Limb (tissue), 2 donors: ENCODE measurements at regions not wholly inside any gene's neighbourhood (a gene's known extent, or its start where the extent isn't known, plus 50 kb on each side); places are given as distances from the start of the nearest gene placed in this dataset.

Experiments used
- DNase-seq, 2 donors: peaks; one replicate each; pipeline ENCODE4 v3.0.0-alpha.2; 2016; ENCODE audit errors: extremely low spot score in 2 of 2

DNA sequence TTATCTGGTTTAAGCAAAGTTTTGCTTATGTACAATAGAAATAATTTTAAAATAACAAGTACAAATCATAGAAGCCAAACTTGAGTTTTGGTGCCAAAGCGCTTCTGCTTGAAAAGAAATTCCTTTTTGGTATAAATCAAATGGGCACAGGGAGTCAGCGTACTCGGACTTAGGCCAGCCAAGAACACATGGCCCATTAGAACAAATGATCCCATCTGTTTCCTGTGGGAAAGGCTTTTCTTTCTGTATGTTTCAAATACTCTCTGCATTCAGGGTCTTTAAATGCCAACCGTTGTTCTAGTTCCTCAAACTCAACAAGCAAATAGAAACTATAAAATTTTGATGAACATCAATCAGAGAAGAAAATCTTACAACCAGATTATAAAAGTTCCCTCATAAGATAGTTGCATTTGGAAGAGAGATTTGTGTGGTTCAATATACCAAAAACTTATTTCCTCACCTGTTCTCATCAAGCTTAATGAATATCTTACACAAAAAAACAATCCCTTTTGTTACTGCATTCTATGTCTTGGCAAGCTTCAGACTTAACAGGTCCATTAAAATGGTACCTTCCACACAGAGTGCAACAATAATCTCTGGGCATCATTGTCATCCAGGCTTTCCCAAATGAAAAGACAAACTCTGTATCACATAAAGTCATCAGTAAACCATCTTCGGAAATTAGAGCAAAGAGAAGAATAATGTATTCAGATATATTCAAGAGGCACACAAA, 739.8 kb upstream of the API5 start:
- DNase-seq, result no peak

DNA sequence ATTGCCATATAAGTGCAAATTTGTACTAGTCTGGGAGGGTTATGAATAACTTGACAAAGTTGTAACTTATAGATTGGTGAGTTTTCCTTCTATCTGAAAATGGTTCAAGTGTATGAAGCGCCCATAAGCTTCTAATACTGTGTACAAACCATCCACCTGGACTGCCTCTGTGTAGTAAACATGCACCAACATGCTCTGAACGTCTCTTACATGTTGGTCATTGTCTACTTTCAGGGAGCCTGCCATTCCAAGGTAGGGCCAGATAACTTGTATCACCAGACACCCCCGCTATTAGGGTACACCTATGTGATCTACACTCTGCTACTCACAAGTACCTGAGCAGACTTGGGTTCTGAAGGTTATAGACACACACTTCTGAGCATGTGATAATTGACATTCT, 735.5 kb upstream of the API5 start:
- no peak for DNase-seq

DNA sequence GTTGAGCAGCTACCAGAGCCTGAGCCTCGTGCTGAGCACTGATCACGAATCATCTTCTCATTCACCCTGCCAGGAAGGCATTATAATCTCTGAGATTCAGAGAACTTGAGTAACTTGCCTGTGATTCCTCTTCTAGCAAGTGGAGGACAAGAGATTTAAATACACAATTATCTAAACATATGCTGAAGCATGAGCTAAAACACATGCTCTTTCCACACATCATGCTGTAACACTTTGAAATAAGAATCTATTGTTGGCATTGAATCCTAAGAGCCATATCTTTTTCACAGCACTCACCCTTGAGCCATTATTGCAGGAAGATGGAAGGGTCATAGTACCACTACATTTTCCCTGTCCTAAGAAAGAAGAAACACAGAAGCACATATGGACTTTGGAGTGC, 722.5 kb upstream of the API5 start:
- DNase-seq, result no peak

DNA sequence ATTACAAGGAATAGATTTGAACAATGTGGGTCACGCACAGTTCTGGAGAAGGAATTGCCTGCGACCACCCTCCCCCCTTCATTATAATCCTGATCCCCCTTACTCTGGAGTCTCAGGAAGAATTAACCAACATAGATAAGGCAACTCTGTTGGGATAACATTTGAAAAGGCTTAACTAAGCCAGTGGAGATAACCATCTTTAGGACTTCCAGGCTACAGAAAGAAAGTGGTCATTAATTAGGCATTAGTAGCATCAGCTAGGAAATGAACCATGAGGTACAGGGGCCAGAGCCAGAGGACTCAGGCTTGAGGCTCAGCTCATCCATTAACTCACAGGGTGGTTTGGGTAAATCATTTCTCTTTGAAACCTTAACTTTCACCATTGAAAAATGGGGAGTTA, 720.0 kb upstream of the API5 start:
- DNase-seq, result no peak

DNA sequence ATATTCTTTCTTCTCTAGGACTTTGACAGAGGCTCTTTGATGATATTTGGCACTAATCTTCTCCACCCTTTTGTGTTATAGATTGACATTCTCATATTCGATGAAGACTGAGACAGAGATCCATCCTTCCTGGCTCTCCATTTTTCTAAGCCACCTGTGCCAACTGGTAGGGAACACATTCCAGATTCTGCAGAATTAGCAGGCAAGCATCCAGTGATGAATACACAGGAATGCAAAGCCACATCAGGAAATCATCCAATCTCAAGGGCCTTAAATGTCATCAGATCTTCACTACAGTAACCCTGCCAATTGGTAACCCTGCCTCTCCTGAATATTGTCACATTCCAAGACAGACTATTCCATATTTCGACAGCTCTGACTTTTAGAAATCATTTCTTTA, 718.4 kb upstream of the API5 start:
- DNase-seq, result no peak

DNA sequence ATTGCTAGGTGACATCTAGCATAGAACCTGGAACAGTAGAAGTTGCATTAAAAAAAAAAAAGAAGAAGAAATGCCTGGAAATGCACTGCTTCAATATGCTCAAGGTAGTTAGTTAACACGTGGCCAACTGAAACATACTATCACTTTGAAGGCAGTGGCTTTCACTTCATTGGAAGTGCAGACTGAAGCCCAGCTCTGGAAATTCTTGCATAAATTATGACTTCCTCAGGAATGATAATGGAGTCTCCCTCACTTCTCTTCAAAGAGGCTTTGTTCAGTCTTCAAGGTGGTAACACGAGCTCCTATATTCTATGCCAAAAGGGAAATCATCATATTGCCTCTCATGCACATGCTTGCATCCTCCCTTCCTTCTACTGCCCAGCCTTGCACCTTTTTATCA, 715.9 kb upstream of the API5 start:
- no peak for DNase-seq

DNA sequence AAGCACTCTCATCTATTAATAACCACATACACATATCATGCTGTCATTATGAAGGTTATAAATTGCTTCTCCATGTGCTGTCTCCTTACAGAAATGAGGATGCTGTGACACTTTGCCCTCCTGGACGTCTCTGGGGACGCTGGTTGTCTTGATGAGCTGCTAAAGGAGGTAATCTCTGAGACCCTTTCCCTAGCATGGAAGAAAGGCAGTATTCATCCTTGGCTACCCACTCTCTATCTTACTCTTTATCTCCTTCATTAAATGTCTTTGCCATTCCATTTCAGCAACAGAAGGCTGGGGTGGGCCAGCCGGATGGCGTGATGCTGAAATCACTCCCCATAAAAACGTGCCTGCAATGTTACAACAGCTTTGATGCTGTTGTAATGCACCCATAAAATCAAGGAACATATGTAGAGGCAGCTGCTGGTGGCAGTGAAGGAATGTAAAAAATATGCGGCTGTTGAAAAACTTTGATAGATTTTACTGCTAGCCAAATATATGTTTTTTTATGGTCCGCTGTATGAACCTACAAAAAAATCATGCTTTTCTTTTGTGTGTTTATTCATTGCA, 715.1 kb upstream of the API5 start:
- DNase-seq, result peak in 1 of 2 donors; percentile 29

DNA sequence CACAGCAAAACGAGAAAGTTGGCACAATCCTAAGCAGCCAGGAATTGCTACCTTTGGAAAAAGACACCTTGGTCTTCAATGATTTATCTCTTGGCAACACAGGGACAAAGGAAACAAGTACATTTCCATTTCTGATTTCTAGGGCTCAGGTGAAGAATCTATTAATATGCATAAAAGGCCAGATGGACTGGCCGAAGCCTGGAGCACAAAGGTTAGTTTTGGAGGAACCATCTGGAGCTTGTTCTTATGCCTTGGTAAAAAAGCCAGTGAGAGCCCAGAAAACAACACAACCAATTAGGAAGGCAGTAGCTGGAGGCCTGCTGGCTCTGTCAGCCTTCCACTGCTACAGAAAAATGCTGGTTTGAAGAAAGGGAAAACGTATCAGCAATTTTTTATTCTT, 713.5 kb upstream of the API5 start:
- no peak for DNase-seq

DNA sequence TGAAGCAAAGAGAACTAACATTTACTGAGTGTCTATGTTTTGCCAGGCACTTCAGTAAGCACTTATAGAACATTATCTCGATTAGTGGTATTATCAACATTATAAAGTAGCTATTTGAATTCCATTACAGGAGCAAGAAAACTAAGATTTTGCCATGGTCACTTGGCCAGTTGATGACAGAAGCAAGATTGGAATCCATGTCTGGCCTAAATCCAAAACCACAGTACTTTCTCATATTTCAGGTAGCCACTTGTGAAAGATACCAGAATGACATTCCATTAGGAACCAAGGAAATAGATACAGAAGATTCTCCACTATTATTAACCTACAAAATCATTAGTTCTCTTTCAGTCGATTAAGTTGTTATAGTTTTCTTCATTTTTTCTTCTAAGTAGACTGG, 691.0 kb upstream of the API5 start:
- no peak for DNase-seq

DNA sequence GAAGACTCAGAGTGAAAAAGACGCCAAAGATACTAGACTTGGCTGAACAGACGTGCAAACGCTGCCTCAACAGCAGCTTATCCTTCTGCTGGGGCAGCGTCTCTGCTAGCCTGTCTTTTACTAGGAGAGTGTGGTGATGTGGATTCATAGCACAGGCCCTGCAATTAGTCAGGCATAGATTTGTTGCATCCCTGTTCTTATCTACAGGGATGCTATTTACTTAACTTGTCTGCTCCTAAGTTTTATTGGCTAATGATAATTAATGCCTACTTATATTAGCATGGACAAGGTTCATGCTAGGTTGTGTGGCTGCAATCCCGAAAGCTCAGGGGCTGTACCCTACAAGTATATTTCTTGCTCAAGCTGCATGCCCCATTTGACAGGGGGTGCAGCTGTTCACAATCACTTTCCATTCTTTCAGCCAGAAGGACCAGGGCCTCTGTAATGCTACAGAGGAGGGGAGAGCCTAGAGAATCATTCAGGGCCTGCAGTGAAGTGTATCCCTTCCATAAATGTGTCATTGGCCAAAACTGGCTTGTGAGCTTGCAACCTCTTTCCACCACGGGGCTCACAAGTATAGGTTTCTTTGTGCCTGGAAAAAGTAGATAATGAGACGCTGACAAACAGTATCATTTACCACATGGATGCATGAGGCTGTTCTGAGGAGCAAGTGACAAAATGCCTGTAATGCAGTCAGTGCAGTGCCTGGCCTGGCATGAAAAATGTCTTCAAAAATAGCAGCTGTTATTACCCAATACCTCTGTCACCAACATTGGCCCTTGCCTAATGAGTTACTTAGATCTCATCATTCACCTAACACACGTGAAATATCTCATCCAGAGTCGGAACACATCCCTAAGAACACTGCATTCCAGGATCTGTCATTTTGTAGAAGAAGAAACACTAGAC, 685.8 kb upstream of the API5 start:
- DNase-seq, result no peak

DNA sequence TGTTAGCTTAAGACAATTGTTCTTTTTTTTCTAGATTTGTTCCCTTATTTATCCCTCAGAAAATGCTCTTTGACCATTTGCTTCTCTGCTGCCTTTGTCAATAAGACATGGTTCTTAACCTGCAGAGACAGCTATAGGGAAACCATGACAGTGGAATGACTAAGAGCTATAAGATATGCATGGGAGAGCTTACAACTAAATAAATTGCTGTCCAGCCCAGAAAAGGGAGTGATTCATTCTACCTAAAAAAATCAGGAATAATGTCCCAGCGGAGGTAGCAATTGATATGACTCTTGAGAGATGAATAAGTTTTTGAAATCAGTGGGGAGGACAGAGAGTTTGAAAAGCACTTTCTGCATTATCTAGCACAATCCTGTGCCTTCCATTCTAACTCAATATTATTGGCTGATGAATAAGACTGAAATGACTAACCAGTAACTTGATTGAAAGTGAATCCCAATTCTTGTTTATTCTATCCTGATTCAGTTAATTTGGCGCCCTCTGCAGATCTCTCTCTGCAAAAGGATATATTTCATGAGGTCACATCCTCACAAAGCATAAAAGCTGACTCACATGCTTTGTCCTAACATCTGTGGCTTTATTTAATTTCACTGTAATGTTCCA, 680.5 kb upstream of the API5 start:
- DNase-seq, result peak in 1 of 2 donors; percentile 44

DNA sequence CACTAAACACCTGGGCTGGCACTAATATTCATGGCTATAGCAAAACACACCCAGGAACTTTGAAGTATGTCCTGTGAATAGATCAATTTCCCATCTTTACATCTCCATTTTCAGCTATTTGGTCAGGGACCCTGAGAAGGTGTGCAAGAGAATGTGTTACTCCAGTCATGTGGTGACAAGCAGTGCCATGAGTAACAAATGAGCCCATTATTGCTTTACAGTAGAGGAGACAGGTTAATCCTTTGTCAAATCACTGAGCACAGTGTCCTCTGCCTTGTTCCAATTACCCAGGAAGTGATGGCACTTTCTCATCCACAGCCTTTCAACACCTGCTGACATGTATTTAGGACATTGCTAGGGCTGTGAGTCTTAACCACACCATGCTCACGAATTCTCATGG, 664.8 kb upstream of the API5 start:
- DNase-seq, result no peak

DNA sequence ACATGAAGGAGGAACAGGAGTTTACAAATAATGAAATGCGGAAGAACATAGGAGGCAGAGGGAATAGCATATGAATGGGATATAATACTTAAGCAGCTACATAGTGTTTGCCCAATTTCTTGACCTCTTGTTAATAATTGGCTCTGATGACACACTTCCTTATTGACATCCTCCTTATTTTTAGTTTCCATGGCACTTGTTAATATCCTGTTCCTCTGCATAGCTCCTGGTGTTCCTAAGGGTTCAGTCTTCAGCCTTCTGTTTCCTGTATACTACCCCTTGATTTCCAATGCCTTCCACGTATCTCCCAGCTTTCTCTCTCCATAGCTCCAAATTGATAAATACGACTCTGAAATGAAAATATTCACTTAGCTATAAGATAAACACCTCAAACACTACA, 663.8 kb upstream of the API5 start:
- no peak for DNase-seq

DNA sequence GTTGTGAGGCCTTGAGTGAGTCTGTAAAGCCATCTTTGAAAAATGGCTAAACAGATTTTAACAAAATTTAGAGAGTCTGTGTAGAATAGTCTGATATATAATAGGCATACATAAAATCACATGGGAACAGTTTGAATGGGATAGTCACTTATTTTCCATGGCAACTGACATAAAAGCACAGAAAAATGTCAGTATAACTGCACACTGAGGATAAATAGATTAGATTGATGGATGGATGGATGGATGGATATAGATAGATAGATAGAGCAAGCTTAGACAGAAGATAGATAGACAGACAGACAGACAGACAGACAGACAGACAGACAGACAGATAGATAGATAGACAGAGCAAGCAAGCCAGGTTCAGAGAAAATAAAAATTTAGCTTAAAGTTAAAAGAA, 660.2 kb upstream of the API5 start:
- no peak for DNase-seq

DNA sequence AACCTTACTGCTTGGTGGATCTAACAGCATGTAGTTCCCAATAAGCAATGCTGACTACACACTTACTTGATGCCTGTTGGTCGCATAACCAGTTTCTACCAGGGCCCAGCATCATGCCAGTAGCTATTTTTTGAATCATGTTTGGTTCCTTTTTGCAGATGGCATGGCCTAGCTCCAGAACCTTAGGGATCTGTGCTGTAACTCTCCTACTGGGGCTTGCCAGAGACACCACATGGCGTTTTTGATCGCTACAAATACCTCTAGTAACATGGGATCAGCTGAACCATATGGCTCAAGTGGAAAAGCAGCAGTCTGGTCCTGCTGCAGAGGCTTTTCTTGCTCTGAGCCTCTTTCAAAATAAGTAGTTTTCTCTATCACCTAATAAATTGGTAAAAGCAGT, 654.6 kb upstream of the API5 start:
- no peak for DNase-seq

DNA sequence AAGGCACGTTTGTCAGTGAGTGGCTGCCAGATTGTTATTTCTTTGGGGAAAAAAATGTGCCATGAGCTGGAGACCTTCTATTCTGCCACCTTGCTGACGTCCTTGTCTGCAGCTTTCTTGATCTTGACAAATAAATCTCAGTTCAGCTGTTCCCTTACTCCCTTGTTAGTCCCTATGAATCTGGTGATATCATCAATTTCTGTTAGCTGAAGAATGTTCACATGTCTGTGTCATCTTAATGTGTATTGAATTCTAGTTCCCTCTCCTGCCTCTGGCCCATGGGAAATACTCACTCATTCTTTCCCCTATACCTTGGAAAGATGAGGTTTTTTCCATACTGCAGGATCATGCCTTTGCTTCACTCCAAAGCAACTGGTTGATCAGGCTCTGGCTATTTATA, 649.9 kb upstream of the API5 start:
- no peak for DNase-seq

DNA sequence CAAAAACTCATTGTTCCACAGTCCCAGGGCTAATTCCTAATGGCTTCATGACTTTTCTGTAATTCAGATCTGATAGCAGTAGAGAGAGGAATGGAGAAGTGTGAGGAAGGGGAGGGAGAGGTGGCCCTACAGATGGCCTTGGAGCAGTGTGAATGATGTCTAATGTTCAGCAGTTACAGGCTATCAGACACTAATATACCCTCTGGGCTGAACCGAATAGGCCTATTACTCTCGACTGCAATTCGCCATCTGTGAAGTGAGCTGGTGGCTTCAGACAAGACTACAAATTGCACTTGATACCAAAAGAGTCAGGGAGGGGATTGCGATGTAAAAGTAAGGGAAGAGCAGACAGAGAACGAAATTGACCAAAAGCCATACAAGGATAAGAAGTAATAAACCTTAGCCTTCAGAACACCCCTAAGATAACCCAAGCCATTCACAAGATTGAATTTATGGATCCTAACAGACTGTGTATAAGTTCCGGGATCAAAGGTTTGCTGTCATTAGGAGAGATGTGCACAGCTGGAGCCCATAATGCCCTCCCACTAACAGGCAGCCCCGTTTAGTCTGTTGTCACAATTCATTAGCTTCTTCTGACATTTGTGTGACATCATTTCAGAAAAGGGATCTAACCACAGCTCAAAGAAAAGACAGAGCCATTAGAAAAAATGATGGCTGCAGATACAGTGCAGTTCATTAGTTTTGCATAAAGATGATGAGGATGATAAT, 642.4 kb upstream of the API5 start:
- no peak for DNase-seq

DNA sequence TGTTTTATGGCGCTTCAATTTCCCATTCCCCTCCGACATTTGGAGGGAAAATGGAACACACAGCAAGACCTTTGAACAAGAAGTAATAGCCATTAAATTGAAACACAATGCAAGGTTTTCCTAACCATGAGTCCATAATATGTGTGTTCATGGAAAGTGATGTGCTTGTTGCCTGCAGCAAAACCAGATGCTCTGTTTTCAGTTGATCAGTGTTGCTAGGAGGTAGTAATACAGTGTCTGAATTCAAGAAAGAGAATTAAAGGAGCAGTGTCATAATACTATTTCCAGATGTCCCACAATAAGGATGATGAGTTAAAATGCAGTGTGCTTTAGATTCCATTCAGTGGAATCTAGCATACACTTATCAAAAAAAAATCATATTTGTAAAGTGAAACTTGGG, 637.4 kb upstream of the API5 start:
- peak in 1 of 2 donors; percentile 58 for DNase-seq

DNA sequence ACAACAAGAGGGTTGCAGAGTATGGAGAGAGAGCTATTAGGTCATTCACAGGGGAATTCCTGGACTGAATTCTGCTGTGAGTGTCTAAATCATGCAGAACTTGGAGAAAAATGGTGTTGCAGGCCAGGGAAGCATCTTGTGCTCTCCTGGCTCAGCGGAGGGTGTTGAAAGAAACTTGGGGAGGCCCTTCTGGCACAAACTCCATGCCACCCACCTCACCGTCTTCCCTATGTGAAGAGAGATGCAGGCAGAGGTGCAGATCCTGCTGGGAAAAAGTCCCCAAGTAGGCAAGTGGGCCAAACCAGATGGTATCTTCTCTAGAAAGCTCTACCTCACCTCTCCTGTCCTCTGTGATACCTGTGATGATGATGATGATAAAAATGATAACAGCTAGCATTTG, 604.3 kb upstream of the API5 start:
- no peak for DNase-seq

DNA sequence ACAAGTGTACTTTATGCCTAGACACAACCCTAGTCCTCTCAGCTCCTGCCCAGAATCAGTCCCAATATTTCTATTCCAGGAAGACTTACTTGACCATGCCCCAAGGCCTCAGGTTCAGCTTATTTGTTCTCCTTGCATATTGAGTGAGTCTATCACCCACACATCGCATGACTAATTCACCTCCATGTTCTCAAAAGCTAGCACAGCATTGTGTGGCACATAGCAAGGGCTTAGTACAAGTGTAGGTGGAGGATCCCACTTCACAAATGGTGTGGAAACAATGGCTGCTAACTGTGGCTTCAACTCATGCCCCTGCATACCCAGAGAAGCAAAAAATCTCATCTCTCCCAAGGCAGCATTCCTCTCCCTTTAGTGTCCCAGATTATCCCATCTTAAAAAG, 602.6 kb upstream of the API5 start:
- DNase-seq, result no peak

DNA sequence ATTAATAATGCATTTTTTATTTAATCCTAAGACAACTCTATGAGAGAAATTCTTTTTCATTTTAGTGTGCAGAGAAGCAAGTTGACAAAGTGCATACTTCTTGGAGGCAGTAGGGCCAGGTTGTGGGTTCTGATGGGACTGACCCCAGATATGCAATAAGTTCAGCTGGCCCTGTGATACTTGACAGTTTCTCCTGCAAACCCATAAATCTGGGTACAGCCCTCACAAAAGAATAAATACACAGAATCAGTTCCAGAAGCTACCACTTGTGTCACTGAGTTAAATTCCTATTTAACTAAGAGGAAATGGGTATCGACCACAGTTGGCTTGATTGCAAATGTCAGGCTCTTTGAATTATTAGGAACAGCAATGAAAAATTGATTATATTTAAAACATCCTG, 598.5 kb upstream of the API5 start:
- no peak for DNase-seq

DNA sequence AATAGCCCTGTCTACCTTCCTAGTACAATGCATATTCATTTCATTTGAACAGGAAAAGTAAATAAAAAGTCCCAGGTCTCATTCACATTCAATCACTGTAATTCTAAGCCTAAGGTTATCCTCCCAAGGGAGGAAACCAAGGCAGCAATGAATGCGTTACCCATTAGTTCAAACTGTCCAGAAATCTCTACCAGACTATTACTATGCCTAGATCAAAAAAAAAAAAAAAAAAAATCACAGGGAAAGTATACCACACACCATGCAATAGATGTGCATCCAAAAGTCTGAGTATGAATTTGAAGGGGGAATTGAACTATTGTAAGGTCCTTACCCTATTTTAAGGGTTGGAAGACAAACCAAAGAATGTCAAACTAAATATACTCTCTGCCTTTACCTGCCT, 598.0 kb upstream of the API5 start:
- no peak for DNase-seq
